ENCODE measurements at regions not wholly inside any gene's neighbourhood (a gene's known extent, or its start where the extent isn't known, plus 50 kb on each side); places are given as distances from the start of the nearest gene placed in this dataset.
"Not testable (repeated sequence)": the region's sequence is repeated elsewhere in the genome, so short reads cannot be mapped to it uniquely, and the experiment has no call there.

GRCh38 chr7:11221984-11222383, 248.3 kb downstream of the PHF14 start:
- DNase-seq (ENCODE audit: low read depth) = no peak

- no peak for DNase-seq (ENCODE audit: low read depth)
These were observed 250.9 kb downstream of the PHF14 start for GRCh38 chr7:11224535-11224934.

GRCh38 chr7:11228515-11228914, 254.8 kb downstream of the PHF14 start:
- no peak for DNase-seq (ENCODE audit: low read depth)

- no peak for DNase-seq (ENCODE audit: low read depth)
These were observed 257.5 kb downstream of the PHF14 start for GRCh38 chr7:11231190-11231589.

- DNase-seq (ENCODE audit: low read depth) = peak; percentile 21
These were observed 258.8 kb downstream of the PHF14 start for GRCh38 chr7:11232462-11232861.

- DNase-seq (ENCODE audit: low read depth) = no peak
These were observed 260.2 kb downstream of the PHF14 start for GRCh38 chr7:11233871-11234270.

GRCh38 chr7:11235491-11235890, 261.8 kb downstream of the PHF14 start:
- DNase-seq (ENCODE audit: low read depth) = no peak

- no peak for DNase-seq (ENCODE audit: low read depth)
These were observed 263.0 kb downstream of the PHF14 start for GRCh38 chr7:11236680-11237079.

GRCh38 chr7:11237742-11238141, 264.1 kb downstream of the PHF14 start:
- no peak for DNase-seq (ENCODE audit: low read depth)

GRCh38 chr7:11239316-11239715, 265.6 kb downstream of the PHF14 start:
- peak; percentile 40 for DNase-seq (ENCODE audit: low read depth)

GRCh38 chr7:11243739-11244138, 270.1 kb downstream of the PHF14 start:
- no peak for DNase-seq (ENCODE audit: low read depth)

- DNase-seq (ENCODE audit: low read depth) = no peak
These were observed 270.5 kb downstream of the PHF14 start for GRCh38 chr7:11244149-11244548.

GRCh38 chr7:11247545-11247944, 273.9 kb downstream of the PHF14 start:
- DNase-seq (ENCODE audit: low read depth) = no peak

- DNase-seq (ENCODE audit: low read depth) = no peak
These were observed 277.8 kb downstream of the PHF14 start for GRCh38 chr7:11251436-11251835.

GRCh38 chr7:11252011-11252607, 278.4 kb downstream of the PHF14 start:
- DNase-seq (ENCODE audit: low read depth) = no peak

- no peak for DNase-seq (ENCODE audit: low read depth)
These were observed 279.1 kb downstream of the PHF14 start for GRCh38 chr7:11252705-11253272.

- DNase-seq (ENCODE audit: low read depth) = no peak
These were observed 282.8 kb downstream of the PHF14 start for GRCh38 chr7:11256501-11256900.

- DNase-seq (ENCODE audit: low read depth) = no peak
These were observed 287.8 kb downstream of the PHF14 start for GRCh38 chr7:11261470-11261869.

- DNase-seq (ENCODE audit: low read depth) = no peak
These were observed 292.4 kb downstream of the PHF14 start for GRCh38 chr7:11266101-11266500.

GRCh38 chr7:11272352-11272751, 298.7 kb downstream of the PHF14 start:
- DNase-seq (ENCODE audit: low read depth) = no peak

- no peak for DNase-seq (ENCODE audit: low read depth)
These were observed 300.4 kb downstream of the PHF14 start for GRCh38 chr7:11274074-11274473.

- no peak for DNase-seq (ENCODE audit: low read depth)
These were observed 308.3 kb downstream of the PHF14 start for GRCh38 chr7:11281953-11282352.

GRCh38 chr7:11283584-11283983, 309.9 kb downstream of the PHF14 start:
- DNase-seq (ENCODE audit: low read depth) = not testable (repeated sequence)

- no peak for DNase-seq (ENCODE audit: low read depth)
These were observed 317.2 kb downstream of the PHF14 start for GRCh38 chr7:11290863-11291262.

Measured in ELR (cell line).